NCI-H146 treated with DMSO at 0.1 percent for 48 hours (cell line): ENCODE measurements at regions not wholly inside any gene's neighbourhood (a gene's known extent, or its start where the extent isn't known, plus 50 kb on each side); places are given as distances from the start of the nearest gene placed in this dataset.
"Not testable (repeated sequence)": the region's sequence is repeated elsewhere in the genome, so short reads cannot be mapped to it uniquely, and the experiment has no call there.

Source experiments
- DNase-seq: peaks from one replicate; lab custom pipeline; 2025; ENCODE audit not compliant: unreplicated experiment; lab: John Stamatoyannopoulos, UW

GRCh38 chr7:15143936-15144335 is 241.4 kb upstream of the DGKB start:
- DNase-seq: no peak

GRCh38 chr7:15143121-15143520 is 240.6 kb upstream of the DGKB start:
- DNase-seq: no peak

GRCh38 chr7:15140431-15140830 is 237.9 kb upstream of the DGKB start:
- DNase-seq: no peak

- no peak for DNase-seq
Observed at GRCh38 chr7:15131661-15132060, 229.1 kb upstream of the DGKB start.

- DNase-seq: no peak
Observed at GRCh38 chr7:15130666-15131541, 228.4 kb upstream of the DGKB start.

GRCh38 chr7:15128716-15129115 is 226.2 kb upstream of the DGKB start:
- DNase-seq: peak; percentile 63

- DNase-seq: not testable (repeated sequence)
Observed at GRCh38 chr7:15126653-15127052, 224.1 kb upstream of the DGKB start.

GRCh38 chr7:15123901-15124300 is 221.3 kb upstream of the DGKB start:
- DNase-seq: no peak

- DNase-seq: no peak
Observed at GRCh38 chr7:15113752-15114151, 211.2 kb upstream of the DGKB start.

GRCh38 chr7:15105711-15106110 is 203.2 kb upstream of the DGKB start:
- DNase-seq: no peak

- DNase-seq: peak; percentile 82
Observed at GRCh38 chr7:15104411-15105092, 202.0 kb upstream of the DGKB start.

GRCh38 chr7:15099074-15099473 is 196.5 kb upstream of the DGKB start:
- no peak for DNase-seq

GRCh38 chr7:15096853-15097252 is 194.3 kb upstream of the DGKB start:
- no peak for DNase-seq

- DNase-seq: no peak
Observed at GRCh38 chr7:15094989-15095388, 192.4 kb upstream of the DGKB start.

GRCh38 chr7:15087771-15088170 is 185.2 kb upstream of the DGKB start:
- no peak for DNase-seq

GRCh38 chr7:15086862-15087261 is 184.3 kb upstream of the DGKB start:
- DNase-seq: no peak

GRCh38 chr7:15086131-15086611 is 183.6 kb upstream of the DGKB start:
- DNase-seq: no peak

GRCh38 chr7:15085366-15085765 is 182.8 kb upstream of the DGKB start:
- DNase-seq: no peak

- no peak for DNase-seq
Observed at GRCh38 chr7:15084368-15084767, 181.8 kb upstream of the DGKB start.

GRCh38 chr7:15081891-15082290 is 179.3 kb upstream of the DGKB start:
- DNase-seq: no peak

- no peak for DNase-seq
Observed at GRCh38 chr7:15073301-15073700, 170.8 kb upstream of the DGKB start.

- DNase-seq: no peak
Observed at GRCh38 chr7:15068324-15068723, 165.8 kb upstream of the DGKB start.
